CD14-positive monocyte (primary cell): ENCODE measurements at regions not wholly inside any gene's neighbourhood (a gene's known extent, or its start where the extent isn't known, plus 50 kb on each side); places are given as distances from the start of the nearest gene placed in this dataset.

Source experiments
- DNase-seq, 3 donors: peaks; one replicate each; pipeline ENCODE4 v3.0.0-alpha.2; 2011 to 2022
- H2AFZ ChIP-seq: 2 replicates; pipeline ENCODE4 v1.6.0; 2012; ENCODE audit warnings: mild to moderate bottlenecking, low read depth, low read length, inconsistent platforms; ENCODE audit not compliant: insufficient read depth, poor library complexity, severe bottlenecking
- H3K27ac ChIP-seq, 2 donors: 1 replicate in 1 of 2; 2 replicates in 1 of 2; pipeline ENCODE4 v1.5.1; 2012 to 2013; ENCODE audit warnings: low read length in 2 of 2, control low read depth in 1 of 2, inconsistent platforms in 1 of 2, low read depth in 1 of 2, mild to moderate bottlenecking in 1 of 2
- H3K27me3 ChIP-seq, 2 donors: one replicate each; pipeline versions ENCODE4 v1.6.0 to v1.6.1; 2011 to 2013; ENCODE audit warnings: low read length in 2 of 2; ENCODE audit not compliant: control insufficient read depth in 2 of 2, insufficient read depth in 2 of 2
- H3K36me3 ChIP-seq, 2 donors: replicated peaks in 1 of 2; 1 replicate in 1 of 2; 2 replicates in 1 of 2; pipeline versions ENCODE4 v1.5.1 to v1.6.1; 2012 to 2013; ENCODE audit warnings: low read length in 2 of 2, control low read depth in 1 of 2, inconsistent platforms in 1 of 2, mild to moderate bottlenecking in 1 of 2; ENCODE audit not compliant: insufficient read depth in 2 of 2, control insufficient read depth in 1 of 2
- H3K4me1 ChIP-seq, 2 donors: 1 replicate in 1 of 2; 2 replicates in 1 of 2; pipeline versions ENCODE4 v1.5.1 to v1.6.1; 2012 to 2013; ENCODE audit warnings: low read length in 2 of 2, control low read depth in 1 of 2, inconsistent platforms in 1 of 2, mild to moderate bottlenecking in 1 of 2, moderate library complexity in 1 of 2; ENCODE audit not compliant: insufficient read depth in 2 of 2, control insufficient read depth in 1 of 2
- H3K4me2 ChIP-seq: replicated peaks from 2 replicates; pipeline ENCODE3; 2012; ENCODE audit warnings: low read length, moderate library complexity, mild to moderate bottlenecking; ENCODE audit not compliant: poor library complexity, severe bottlenecking; ENCODE audit errors: extremely low read depth
- H3K4me3 ChIP-seq, 3 experiments: fragments of 200-600 bp in 1 of 3; sonication (generic) in 1 of 3; replicated peaks in 1 of 3; 1 replicate in 2 of 3; 2 replicates in 1 of 3; pipeline ENCODE4 v1.5.1; 2011 to 2013; ENCODE audit warnings: low read length in 3 of 3, mild to moderate bottlenecking in 3 of 3, control low read depth in 2 of 3, low read depth in 2 of 3, inconsistent platforms in 1 of 3, moderate library complexity in 1 of 3
- H3K79me2 ChIP-seq: 2 replicates; pipeline ENCODE4 v1.6.0; 2012; ENCODE audit warnings: mild to moderate bottlenecking, control low read depth, inconsistent platforms, low read length, moderate library complexity; ENCODE audit not compliant: insufficient read depth
- H3K9ac ChIP-seq: 2 replicates; pipeline ENCODE4 v1.6.0; 2017; ENCODE audit warnings: low read length, mild to moderate bottlenecking; ENCODE audit not compliant: insufficient read depth, poor library complexity, severe bottlenecking
- H3K9me3 ChIP-seq, 2 donors: replicated peaks in 1 of 2; 1 replicate in 1 of 2; 2 replicates in 1 of 2; pipeline versions ENCODE4 v1.5.1 to v1.6.1; 2012 to 2013; ENCODE audit warnings: low read length in 2 of 2, control low read depth in 1 of 2; ENCODE audit not compliant: control insufficient read depth in 1 of 2, insufficient read depth in 1 of 2
- H4K20me1 ChIP-seq: 2 replicates; pipeline ENCODE4 v1.6.0; 2012; ENCODE audit warnings: mild to moderate bottlenecking, low read length, control low read depth, moderate library complexity; ENCODE audit not compliant: insufficient read depth
- H3K27ac Mint-ChIP-seq, 7 donors: one replicate each; pipeline ENCODE4 v1.8.0; 2020; ENCODE audit warnings: mild to moderate bottlenecking in 7 of 7, mixed read lengths in 7 of 7, moderate library complexity in 6 of 7, inconsistent platforms in 2 of 7
- H3K27me3 Mint-ChIP-seq, 3 donors: one replicate each; pipeline ENCODE4 v1.8.0; 2021 to 2022; ENCODE audit warnings: low read depth in 3 of 3, mild to moderate bottlenecking in 3 of 3, mixed read lengths in 3 of 3, moderate library complexity in 3 of 3, inconsistent platforms in 1 of 3
- H3K36me3 Mint-ChIP-seq, 2 donors: one replicate each; pipeline ENCODE4 v1.8.0; 2020; ENCODE audit warnings: mixed read lengths in 2 of 2, inconsistent platforms in 1 of 2, mild to moderate bottlenecking in 1 of 2
- H3K4me1 Mint-ChIP-seq: one replicate; pipeline ENCODE4 v1.8.0; 2020; ENCODE audit warnings: mild to moderate bottlenecking, mixed read lengths
- H3K4me3 Mint-ChIP-seq, 2 donors: one replicate each; pipeline ENCODE4 v1.8.0; 2020; ENCODE audit warnings: mild to moderate bottlenecking in 2 of 2, mixed read lengths in 2 of 2, moderate library complexity in 1 of 2
- H3K9me3 Mint-ChIP-seq, 7 donors: one replicate each; pipeline ENCODE4 v1.8.0; 2020 to 2022; ENCODE audit warnings: mixed read lengths in 7 of 7, mild to moderate bottlenecking in 6 of 7, moderate library complexity in 6 of 7, inconsistent platforms in 2 of 7
- CTCF ChIP-seq: fragments of 200-600 bp; IDR thresholded peaks from one replicate; pipeline ENCODE4 v1.8.0; 2022; ENCODE audit warnings: antibody characterized with exemption, mild to moderate bottlenecking
- WGBS: methylation state at CpG from one replicate; pipeline ENCODE4 v1.1.5; 2013; ENCODE audit warnings: missing lambda C conversion rate; ENCODE audit not compliant: insufficient coverage; 5-methylcytosine and 5-hydroxymethylcytosine counted together
- intact Hi-C, 2 donors: fragments of 100-400 bp; cut with micrococcal nuclease; formaldehyde crosslinking; loops; one replicate each; pipeline versions ENCODE4 v1.15.0 to v1.15.1; 2023

GRCh38 chrY:19142093-19142492 lies 368.6 kb upstream of the HSFY2 start:
- Histone ChIP-seq H3K4me1 (no peaks in the 10 kb centered on the region), H3K9ac (no peak overlapping the region), H3K9me3 (no peaks in the 10 kb centered on the region), H3K27me3 (no peaks in the 10 kb centered on the region), H2AFZ (no peak overlapping the region), H3K27ac (no peak overlapping the region), H3K4me2 (no peak overlapping the region), H3K79me2 (no peaks in the 10 kb centered on the region), H3K36me3 (no peaks in the 10 kb centered on the region), H4K20me1 (no peaks in the 10 kb centered on the region), H3K4me3 (no peak overlapping the region)
- Mint-ChIP-seq H3K27ac (no peak overlapping the region), H3K9me3 (peaks cover 0 to 7% (median 0%) of the 10 kb centered on the region in 7 donors), H3K27me3 (peaks cover 0 to 2% (median 0%) of the 10 kb centered on the region in 3 donors), H3K36me3 (no peaks in the 10 kb centered on the region), H3K4me1 (no peaks in the 10 kb centered on the region), H3K4me3 (no peak overlapping the region)
- WGBS, result no CpG with 5 or more reads among the region's 4 CpGs
- TF ChIP-seq CTCF, result no peak
- intact Hi-C loops, result no loop called here
- no peak for DNase-seq

GRCh38 chrY:19140285-19140920 lies 366.9 kb upstream of the HSFY2 start:
- H3K4me1 Mint-ChIP-seq, result no peaks in the 10 kb centered on the region
- Histone ChIP-seq H3K9ac (no peak overlapping the region), H3K4me2 (no peak overlapping the region), H3K9me3 (no peaks in the 10 kb centered on the region), H3K27me3 (no peaks in the 10 kb centered on the region), H2AFZ (no peak overlapping the region), H4K20me1 (no peaks in the 10 kb centered on the region), H3K36me3 (no peaks in the 10 kb centered on the region), H3K4me1 (no peaks in the 10 kb centered on the region), H3K79me2 (no peaks in the 10 kb centered on the region), H3K27ac (no peak overlapping the region), H3K4me3 (no peak overlapping the region)
- no peak for TF ChIP-seq CTCF
- H3K27me3 Mint-ChIP-seq, result peaks cover 0 to 2% (median 0%) of the 10 kb centered on the region in 3 donors
- intact Hi-C loops, result no loop called here
- 84% methylated on average over 2 of the region's 5 CpGs for WGBS
- no peaks in the 10 kb centered on the region for H3K36me3 Mint-ChIP-seq
- H3K9me3 Mint-ChIP-seq, result peaks cover 0 to 5% (median 0%) of the 10 kb centered on the region in 7 donors
- no peak for DNase-seq
- H3K4me3 Mint-ChIP-seq, result no peak overlapping the region
- H3K27ac Mint-ChIP-seq, result no peak overlapping the region
